ENCODE measurements at regions not wholly inside any gene's neighbourhood (a gene's known extent, or its start where the extent isn't known, plus 50 kb on each side); places are given as distances from the start of the nearest gene placed in this dataset.

- ChIA-PET RAD21 (ENCODE audit: unreplicated experiment) (interaction anchor here (0.7 kb wide), 1 partner anchor 44 kb away, joined by 5 read pairs; no protein-coding TSS in a partner anchor), SMC1A (ENCODE audit: uncharacterized antibody, unreplicated experiment) (no interaction called here), CTCF (no interaction called here), POLR2A (no interaction called here)
- no peaks in the 10 kb centered on the region for H3K36me3 ChIP-seq (ENCODE audit: control insufficient read depth in 2 of 2, insufficient read depth in 2 of 2, low read length in 1 of 2)
- no peak overlapping the region for H3K4me3 ChIP-seq
- H3K27me3 ChIP-seq (replicated peaks in 1 of 2; ENCODE audit: control insufficient read depth in 2 of 2, insufficient read depth in 2 of 2, low read length in 1 of 2): no peaks in the 10 kb centered on the region
- intact Hi-C loops (cut with micrococcal nuclease; ENCODE audit: unreplicated experiment) (no loop called here), in situ Hi-C loops (cut with MboI) (no loop called here)
- H3K79me2 ChIP-seq (ENCODE audit: control insufficient read depth, insufficient read depth, low read length): no peaks in the 10 kb centered on the region
- FAIRE-seq (no peak), DNase-seq (ENCODE audit: low read depth, low spot score) (no peak), ATAC-seq (no peak)
- BruUV-seq (replicated peaks): no TSS peak
- WGBS (ENCODE audit: insufficient coverage, insufficient replicate concordance, low lambda C conversion rate, missing lambda C conversion rate): 79% methylated on average over 25 of the region's 25 CpGs
- no peak overlapping the region for H3K27ac ChIP-seq (ENCODE audit: control insufficient read depth, insufficient read depth)
- no peaks in the 10 kb centered on the region for H3K9me3 ChIP-seq (replicated peaks; ENCODE audit: control insufficient read depth, insufficient read depth, low read length)
- H2AFZ ChIP-seq (ENCODE audit: control insufficient read depth, low read depth, low read length): no peak overlapping the region
- no peaks in the 10 kb centered on the region for H4K20me1 ChIP-seq (ENCODE audit: control insufficient read depth, insufficient read depth)
- H3K4me2 ChIP-seq (ENCODE audit: control insufficient read depth, insufficient read depth): no peak overlapping the region
- no peaks in the 10 kb centered on the region for H3K4me1 ChIP-seq (ENCODE audit: control insufficient read depth, insufficient read depth, low read length)
- no peak for TF ChIP-seq CBX5 (IDR thresholded peaks at IDR 0.05; ENCODE audit: low read depth)
- TF ChIP-seq MEF2B (IDR thresholded peaks at IDR 0.05; ENCODE audit: partially characterized antibody, poor library complexity, severe bottlenecking): no peak
- TF ChIP-seq, protein P1, sequence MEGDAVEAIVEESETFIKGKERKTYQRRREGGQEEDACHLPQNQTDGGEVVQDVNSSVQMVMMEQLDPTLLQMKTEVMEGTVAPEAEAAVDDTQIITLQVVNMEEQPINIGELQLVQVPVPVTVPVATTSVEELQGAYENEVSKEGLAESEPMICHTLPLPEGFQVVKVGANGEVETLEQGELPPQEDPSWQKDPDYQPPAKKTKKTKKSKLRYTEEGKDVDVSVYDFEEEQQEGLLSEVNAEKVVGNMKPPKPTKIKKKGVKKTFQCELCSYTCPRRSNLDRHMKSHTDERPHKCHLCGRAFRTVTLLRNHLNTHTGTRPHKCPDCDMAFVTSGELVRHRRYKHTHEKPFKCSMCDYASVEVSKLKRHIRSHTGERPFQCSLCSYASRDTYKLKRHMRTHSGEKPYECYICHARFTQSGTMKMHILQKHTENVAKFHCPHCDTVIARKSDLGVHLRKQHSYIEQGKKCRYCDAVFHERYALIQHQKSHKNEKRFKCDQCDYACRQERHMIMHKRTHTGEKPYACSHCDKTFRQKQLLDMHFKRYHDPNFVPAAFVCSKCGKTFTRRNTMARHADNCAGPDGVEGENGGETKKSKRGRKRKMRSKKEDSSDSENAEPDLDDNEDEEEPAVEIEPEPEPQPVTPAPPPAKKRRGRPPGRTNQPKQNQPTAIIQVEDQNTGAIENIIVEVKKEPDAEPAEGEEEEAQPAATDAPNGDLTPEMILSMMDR (IDR thresholded peaks at IDR 0.05 in 2 of 3, conservative IDR thresholded peaks at IDR 0.05 in 1 of 3; ENCODE audit: control insufficient read depth in 2 of 3, extremely low read depth in 1 of 3, insufficient read depth in 1 of 3, low read depth in 3 of 3, low read length in 3 of 3): no peak
- TF ChIP-seq ZBTB40 (IDR thresholded peaks at IDR 0.05; ENCODE audit: borderline replicate concordance): no peak
- TF ChIP-seq, protein P2, sequence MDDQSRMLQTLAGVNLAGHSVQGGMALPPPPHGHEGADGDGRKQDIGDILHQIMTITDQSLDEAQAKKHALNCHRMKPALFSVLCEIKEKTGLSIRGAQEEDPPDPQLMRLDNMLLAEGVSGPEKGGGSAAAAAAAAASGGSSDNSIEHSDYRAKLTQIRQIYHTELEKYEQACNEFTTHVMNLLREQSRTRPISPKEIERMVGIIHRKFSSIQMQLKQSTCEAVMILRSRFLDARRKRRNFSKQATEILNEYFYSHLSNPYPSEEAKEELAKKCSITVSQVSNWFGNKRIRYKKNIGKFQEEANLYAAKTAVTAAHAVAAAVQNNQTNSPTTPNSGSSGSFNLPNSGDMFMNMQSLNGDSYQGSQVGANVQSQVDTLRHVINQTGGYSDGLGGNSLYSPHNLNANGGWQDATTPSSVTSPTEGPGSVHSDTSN (IDR thresholded peaks at IDR 0.05; ENCODE audit: insufficient replicate concordance, low read depth, low read length): no peak
- no peak for TF ChIP-seq RCOR1 (conservative IDR thresholded peaks at IDR 0.05; ENCODE audit: low read depth, low read length)
- TF ChIP-seq RAD21 (IDR thresholded peaks at IDR 0.05; ENCODE audit: insufficient read depth, low read depth, low read length): no peak
- TF ChIP-seq NBN (IDR thresholded peaks at IDR 0.05): no peak
- TF ChIP-seq, protein P3, sequence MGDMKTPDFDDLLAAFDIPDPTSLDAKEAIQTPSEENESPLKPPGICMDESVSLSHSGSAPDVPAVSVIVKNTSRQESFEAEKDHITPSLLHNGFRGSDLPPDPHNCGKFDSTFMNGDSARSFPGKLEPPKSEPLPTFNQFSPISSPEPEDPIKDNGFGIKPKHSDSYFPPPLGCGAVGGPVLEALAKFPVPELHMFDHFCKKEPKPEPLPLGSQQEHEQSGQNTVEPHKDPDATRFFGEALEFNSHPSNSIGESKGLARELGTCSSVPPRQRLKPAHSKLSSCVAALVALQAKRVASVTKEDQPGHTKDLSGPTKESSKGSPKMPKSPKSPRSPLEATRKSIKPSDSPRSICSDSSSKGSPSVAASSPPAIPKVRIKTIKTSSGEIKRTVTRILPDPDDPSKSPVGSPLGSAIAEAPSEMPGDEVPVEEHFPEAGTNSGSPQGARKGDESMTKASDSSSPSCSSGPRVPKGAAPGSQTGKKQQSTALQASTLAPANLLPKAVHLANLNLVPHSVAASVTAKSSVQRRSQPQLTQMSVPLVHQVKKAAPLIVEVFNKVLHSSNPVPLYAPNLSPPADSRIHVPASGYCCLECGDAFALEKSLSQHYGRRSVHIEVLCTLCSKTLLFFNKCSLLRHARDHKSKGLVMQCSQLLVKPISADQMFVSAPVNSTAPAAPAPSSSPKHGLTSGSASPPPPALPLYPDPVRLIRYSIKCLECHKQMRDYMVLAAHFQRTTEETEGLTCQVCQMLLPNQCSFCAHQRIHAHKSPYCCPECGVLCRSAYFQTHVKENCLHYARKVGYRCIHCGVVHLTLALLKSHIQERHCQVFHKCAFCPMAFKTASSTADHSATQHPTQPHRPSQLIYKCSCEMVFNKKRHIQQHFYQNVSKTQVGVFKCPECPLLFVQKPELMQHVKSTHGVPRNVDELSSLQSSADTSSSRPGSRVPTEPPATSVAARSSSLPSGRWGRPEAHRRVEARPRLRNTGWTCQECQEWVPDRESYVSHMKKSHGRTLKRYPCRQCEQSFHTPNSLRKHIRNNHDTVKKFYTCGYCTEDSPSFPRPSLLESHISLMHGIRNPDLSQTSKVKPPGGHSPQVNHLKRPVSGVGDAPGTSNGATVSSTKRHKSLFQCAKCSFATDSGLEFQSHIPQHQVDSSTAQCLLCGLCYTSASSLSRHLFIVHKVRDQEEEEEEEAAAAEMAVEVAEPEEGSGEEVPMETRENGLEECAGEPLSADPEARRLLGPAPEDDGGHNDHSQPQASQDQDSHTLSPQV (IDR thresholded peaks at IDR 0.05): no peak
- no peak for TF ChIP-seq NR2C1 (IDR thresholded peaks at IDR 0.05)
- no peak for TF ChIP-seq SUPT20H (IDR thresholded peaks at IDR 0.05; ENCODE audit: borderline replicate concordance, control insufficient read depth, low read depth, low read length)
- no peak overlapping the region for H3K9ac ChIP-seq (ENCODE audit: control insufficient read depth, insufficient read depth, low read length)
Observed at GRCh38 chr6:51410453-51410852, 591.8 kb downstream of the TFAP2B start.

Data from GM12878 (cell line).